ENCODE measurements at regions not wholly inside any gene's neighbourhood (a gene's known extent, or its start where the extent isn't known, plus 50 kb on each side); places are given as distances from the start of the nearest gene placed in this dataset.

- TF ChIP-seq CTCF (IDR thresholded peaks at IDR 0.05 in 8 of 11, conservative IDR thresholded peaks at IDR 0.05 in 3 of 11) (no peak), POLR2A (IDR thresholded peaks at IDR 0.05) (no peak), POLR2AphosphoS5 (IDR thresholded peaks at IDR 0.05) (no peak)
Observed at GRCh38 chrX:65607070-65607742, 60.2 kb upstream of the MSN start.
